ENCODE measurements at regions not wholly inside any gene's neighbourhood (a gene's known extent, or its start where the extent isn't known, plus 50 kb on each side); places are given as distances from the start of the nearest gene placed in this dataset.

- no peak for TF ChIP-seq CTCF (IDR thresholded peaks at IDR 0.05; ENCODE audit: extremely low read depth in 1 of 2, insufficient read depth in 1 of 2, low read depth in 1 of 2, low read length in 2 of 2)
- TF ChIP-seq EZH2 (IDR thresholded peaks at IDR 0.05; ENCODE audit: borderline replicate concordance, low read depth, low read length, severe bottlenecking): no peak
- no peak for TF ChIP-seq POLR2A (IDR thresholded peaks at IDR 0.05; ENCODE audit: low read depth, low read length)
Measured at GRCh38 chr6:22794844-22795243, 225.5 kb downstream of the HDGFL1 start.
